ENCODE measurements at regions not wholly inside any gene's neighbourhood (a gene's known extent, or its start where the extent isn't known, plus 50 kb on each side); places are given as distances from the start of the nearest gene placed in this dataset.

- TF ChIP-seq ZBTB11 (CRISPR knock-in tag; IDR thresholded peaks at IDR 0.05): no peak
- TF ChIP-seq BMI1 (IDR thresholded peaks at IDR 0.05; ENCODE audit: borderline replicate concordance): no peak
- peak; percentile 70 for TF ChIP-seq IRF4 (IDR thresholded peaks at IDR 0.05; ENCODE audit: low read depth, low read length)
- peak in 1 of 2 experiments; percentile 35; a peak in 1 of 4 replicates for TF ChIP-seq IKZF2 (IDR thresholded peaks at IDR 0.05)
- no peak for TF ChIP-seq SUZ12 (IDR thresholded peaks at IDR 0.05; ENCODE audit: unreplicated experiment)
- no peak for TF ChIP-seq SMC3 (IDR thresholded peaks at IDR 0.05; ENCODE audit: borderline replicate concordance, low read length)
- no peak for TF ChIP-seq NFIC (IDR thresholded peaks at IDR 0.05; ENCODE audit: low read depth, low read length)
- TF ChIP-seq E2F4 (IDR thresholded peaks at IDR 0.05; ENCODE audit: low read depth, low read length): no peak
- TF ChIP-seq BHLHE40 (IDR thresholded peaks at IDR 0.05; ENCODE audit: borderline replicate concordance in 1 of 2, low read depth in 2 of 2, low read length in 1 of 2): peak in 1 of 2 experiments; percentile 17; a peak in 1 of 4 replicates
- TF ChIP-seq RELB (IDR thresholded peaks at IDR 0.05; ENCODE audit: low read depth): no peak
- TF ChIP-seq PKNOX1 (IDR thresholded peaks at IDR 0.05): peak; percentile 65; the same call in 1 of the 2 replicates
- TF ChIP-seq ATF7 (IDR thresholded peaks at IDR 0.05; ENCODE audit: low read depth): no peak
- peak; percentile 38; the same call in 1 of the 2 replicates for TF ChIP-seq TBL1XR1 (IDR thresholded peaks at IDR 0.05; ENCODE audit: low read depth, low read length)
- no peak for TF ChIP-seq RUNX3 (IDR thresholded peaks at IDR 0.05; ENCODE audit: low read length)
- TF ChIP-seq SIN3A (IDR thresholded peaks at IDR 0.05; ENCODE audit: low read depth, low read length): no peak
- TF ChIP-seq YBX1 (IDR thresholded peaks at IDR 0.05): no peak
- TF ChIP-seq ZNF24 (IDR thresholded peaks at IDR 0.05): no peak
- TF ChIP-seq TCF3 (IDR thresholded peaks at IDR 0.05; ENCODE audit: borderline replicate concordance, insufficient read depth, low read depth, low read length): 0 out of 2 replicates have a peak, but pooled peaks have one; percentile 29
- no peak for TF ChIP-seq TAF1 (IDR thresholded peaks at IDR 0.05; ENCODE audit: borderline replicate concordance, low read depth, low read length)
- no peak for TF ChIP-seq RAD51 (IDR thresholded peaks at IDR 0.05)
- peak; percentile 82 for TF ChIP-seq TCF12 (IDR thresholded peaks at IDR 0.05; ENCODE audit: low read depth, low read length)
- TF ChIP-seq BCL3 (IDR thresholded peaks at IDR 0.05; ENCODE audit: borderline replicate concordance, insufficient read depth, low read depth, low read length, poor library complexity, severe bottlenecking): no peak
Observed at GRCh38 chr4:59553063-59553720, 1646.9 kb upstream of the ADGRL3 start (continued).

Data from GM12878 (cell line).